Transverse colon (tissue), 4 donors: ENCODE measurements at regions not wholly inside any gene's neighbourhood (a gene's known extent, or its start where the extent isn't known, plus 50 kb on each side); places are given as distances from the start of the nearest gene placed in this dataset.

ENCODE experiments used
- DNase-seq: peaks from one replicate; pipeline ENCODE4 v3.0.0-alpha.2; 2019
- H3K27ac ChIP-seq, 4 donors: fragments of 200-600 bp; sonication (generic); 2 replicates each; pipeline ENCODE4 v1.5.1; 2016 to 2018; ENCODE audit warnings: inconsistent platforms in 4 of 4
- H3K27me3 ChIP-seq: fragments of 200-600 bp; sonication (generic); 2 replicates; pipeline ENCODE4 v1.5.1; 2017; ENCODE audit warnings: inconsistent platforms
- H3K36me3 ChIP-seq, 4 donors: fragments of 200-600 bp; sonication (generic); 2 replicates each; pipeline ENCODE4 v1.5.1; 2017 to 2019; ENCODE audit warnings: inconsistent platforms in 4 of 4
- H3K4me1 ChIP-seq, 4 donors: fragments of 200-600 bp; sonication (generic); 2 replicates each; pipeline ENCODE4 v1.5.1; 2017 to 2020; ENCODE audit warnings: inconsistent platforms in 4 of 4
- H3K4me3 ChIP-seq, 4 donors: fragments of 200-600 bp; sonication (generic); 1 replicate in 1 of 4; 2 replicates in 3 of 4; pipeline versions ENCODE4 v1.5.1 to v1.6.1; 2017 to 2019; ENCODE audit warnings: inconsistent platforms in 4 of 4
- H3K9me3 ChIP-seq, 2 donors: fragments of 200-600 bp; sonication (generic); 2 replicates each; pipeline ENCODE4 v1.5.1; 2017 to 2019; ENCODE audit warnings: inconsistent platforms in 2 of 2
- EP300 ChIP-seq: sonication (generic); formaldehyde crosslinking; IDR thresholded peaks from one replicate; pipeline ENCODE4 v1.6.1; 2017; ENCODE audit warnings: antibody characterized with exemption, low read depth
- POLR2A ChIP-seq: fragments of 450-650 bp; IDR thresholded peaks from one replicate; pipeline ENCODE4 v1.6.1; 2016; ENCODE audit warnings: antibody characterized with exemption, mild to moderate bottlenecking, moderate library complexity
- POLR2AphosphoS5 ChIP-seq, 3 donors: sonication (generic); formaldehyde crosslinking; IDR thresholded peaks; one replicate each; pipeline ENCODE4 v1.6.1; 2016; ENCODE audit warnings: antibody characterized with exemption in 3 of 3
- WGBS, 2 donors: methylation state at CpG; one replicate each; pipeline ENCODE4 v1.1.5; 2018; ENCODE audit warnings: low coverage in 1 of 2; 5-methylcytosine and 5-hydroxymethylcytosine counted together
- in situ Hi-C, 4 donors: fragments of 200-750 bp; cut with MboI; loops; one replicate each; pipeline versions ENCODE4 v1.15.0 to v1.15.1; 2017; ENCODE audit warnings: low sequenced_read_pairs in 3 of 4, low pct_ligation_motif_present in 1 of 4, low pct_unique_long_range_greater_than_20kb in 1 of 4
- intact Hi-C: fragments of 100-400 bp; cut with DNase I; formaldehyde crosslinking; loops from one replicate; pipeline ENCODE4 v1.15.1; 2023; ENCODE audit warnings: low total_unique reads
- TF ChIP-seq, protein P1 (sequence below), 5 experiments: fragments of 200-600 bp in 3 of 5; fragments of 450-650 bp in 2 of 5; sonication (generic) in 3 of 5; IDR thresholded peaks; 1 replicate in 2 of 5; 2 replicates in 3 of 5; pipeline ENCODE4 v1.5.1; 2016 to 2017; ENCODE audit warnings: antibody characterized with exemption in 5 of 5, inconsistent platforms in 3 of 5, mild to moderate bottlenecking in 2 of 5, moderate library complexity in 1 of 5

- no peak for DNase-seq
- no peaks in the 10 kb centered on the region for H3K4me1 ChIP-seq
- H3K36me3 ChIP-seq = no peaks in the 10 kb centered on the region
- no peak overlapping the region for H3K4me3 ChIP-seq
- no peaks in the 10 kb centered on the region for H3K27me3 ChIP-seq
- H3K9me3 ChIP-seq = no peaks in the 10 kb centered on the region
- H3K27ac ChIP-seq = no peak overlapping the region
- no peak for TF ChIP-seq POLR2A
- TF ChIP-seq, protein P1, sequence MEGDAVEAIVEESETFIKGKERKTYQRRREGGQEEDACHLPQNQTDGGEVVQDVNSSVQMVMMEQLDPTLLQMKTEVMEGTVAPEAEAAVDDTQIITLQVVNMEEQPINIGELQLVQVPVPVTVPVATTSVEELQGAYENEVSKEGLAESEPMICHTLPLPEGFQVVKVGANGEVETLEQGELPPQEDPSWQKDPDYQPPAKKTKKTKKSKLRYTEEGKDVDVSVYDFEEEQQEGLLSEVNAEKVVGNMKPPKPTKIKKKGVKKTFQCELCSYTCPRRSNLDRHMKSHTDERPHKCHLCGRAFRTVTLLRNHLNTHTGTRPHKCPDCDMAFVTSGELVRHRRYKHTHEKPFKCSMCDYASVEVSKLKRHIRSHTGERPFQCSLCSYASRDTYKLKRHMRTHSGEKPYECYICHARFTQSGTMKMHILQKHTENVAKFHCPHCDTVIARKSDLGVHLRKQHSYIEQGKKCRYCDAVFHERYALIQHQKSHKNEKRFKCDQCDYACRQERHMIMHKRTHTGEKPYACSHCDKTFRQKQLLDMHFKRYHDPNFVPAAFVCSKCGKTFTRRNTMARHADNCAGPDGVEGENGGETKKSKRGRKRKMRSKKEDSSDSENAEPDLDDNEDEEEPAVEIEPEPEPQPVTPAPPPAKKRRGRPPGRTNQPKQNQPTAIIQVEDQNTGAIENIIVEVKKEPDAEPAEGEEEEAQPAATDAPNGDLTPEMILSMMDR (IDR thresholded peaks at IDR 0.05) = no peak
- no peak for TF ChIP-seq POLR2AphosphoS5 (IDR thresholded peaks at IDR 0.05)
- no peak for TF ChIP-seq EP300
- in situ Hi-C loops = no loop called here
- intact Hi-C loops = no loop called here
- WGBS, 2 donors = 75 to 77% methylated on average over 8 to 11 of the region's 11 CpGs
Observed at GRCh38 chr2:128641421-128642080, 322.9 kb upstream of the HS6ST1 start.

DNA sequence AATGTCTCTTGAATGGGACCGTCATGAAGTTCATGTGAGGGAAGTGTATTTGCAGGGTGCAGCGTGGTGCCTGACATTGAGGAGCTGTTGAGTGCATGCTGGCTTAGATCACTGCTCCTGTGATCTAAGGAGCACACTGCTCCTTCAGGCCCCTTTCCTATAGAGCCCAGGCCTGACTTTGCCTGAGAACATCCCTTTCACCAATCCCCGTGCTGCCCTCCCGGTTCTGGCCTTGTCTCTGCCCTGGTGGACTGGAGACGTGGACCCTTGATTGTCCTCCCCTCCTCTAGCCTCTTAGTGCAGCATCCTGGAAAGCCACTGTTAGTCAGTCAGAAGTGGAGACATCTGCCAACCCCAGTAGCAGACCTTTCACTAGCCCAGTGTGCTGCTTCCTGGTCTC lies 323.6 kb upstream of the HS6ST1 start:
- H3K27me3 ChIP-seq = no peaks in the 10 kb centered on the region
- no peaks in the 10 kb centered on the region for H3K9me3 ChIP-seq
- 89% methylated on average over 5 of the region's 5 CpGs; no CpG with 5 or more reads in 1 of the 2 donors for WGBS, 2 donors
- TF ChIP-seq EP300 (no peak), POLR2A (no peak), POLR2AphosphoS5 (IDR thresholded peaks at IDR 0.05) (no peak)
- TF ChIP-seq, protein P1 (IDR thresholded peaks at IDR 0.05) = no peak
- no peaks in the 10 kb centered on the region for H3K36me3 ChIP-seq
- H3K27ac ChIP-seq = no peak overlapping the region
- in situ Hi-C loops = no loop called here
- no peaks in the 10 kb centered on the region for H3K4me1 ChIP-seq
- intact Hi-C loops = no loop called here
- H3K4me3 ChIP-seq = no peak overlapping the region
- no peak for DNase-seq

- no peak for TF ChIP-seq EP300
- TF ChIP-seq, protein P1 (IDR thresholded peaks at IDR 0.05) = no peak
- TF ChIP-seq POLR2A = no peak
- no peak for TF ChIP-seq POLR2AphosphoS5 (IDR thresholded peaks at IDR 0.05)
- DNase-seq = no peak
- no peaks in the 10 kb centered on the region for H3K27me3 ChIP-seq
- intact Hi-C loops = no loop called here
- WGBS, 2 donors = 73 to 83% methylated on average over 2 to 5 of the region's 5 CpGs
- H3K36me3 ChIP-seq = no peaks in the 10 kb centered on the region
- in situ Hi-C loops = no loop called here
- no peak overlapping the region for H3K27ac ChIP-seq
- H3K4me3 ChIP-seq = no peak overlapping the region
- no peaks in the 10 kb centered on the region for H3K4me1 ChIP-seq
- no peaks in the 10 kb centered on the region for H3K9me3 ChIP-seq
Observed at GRCh38 chr2:128642821-128643220, 324.2 kb upstream of the HS6ST1 start.

GRCh38 chr2:128643221-128644065 lies 324.8 kb upstream of the HS6ST1 start:
- Histone ChIP-seq H3K36me3 (no peaks in the 10 kb centered on the region), H3K9me3 (no peaks in the 10 kb centered on the region), H3K4me3 (no peak overlapping the region), H3K27me3 (no peaks in the 10 kb centered on the region), H3K27ac (no peak overlapping the region), H3K4me1 (no peaks in the 10 kb centered on the region)
- 81% methylated on average over 7 of the region's 7 CpGs; no CpG with 5 or more reads in 1 of the 2 donors for WGBS, 2 donors
- TF ChIP-seq EP300 (no peak), POLR2A (no peak), POLR2AphosphoS5 (IDR thresholded peaks at IDR 0.05) (no peak)
- TF ChIP-seq, protein P1 (IDR thresholded peaks at IDR 0.05) = no peak
- in situ Hi-C loops = no loop called here
- no peak for DNase-seq
- intact Hi-C loops = no loop called here
